ENCODE measurements at regions not wholly inside any gene's neighbourhood (a gene's known extent, or its start where the extent isn't known, plus 50 kb on each side); places are given as distances from the start of the nearest gene placed in this dataset.

DNA sequence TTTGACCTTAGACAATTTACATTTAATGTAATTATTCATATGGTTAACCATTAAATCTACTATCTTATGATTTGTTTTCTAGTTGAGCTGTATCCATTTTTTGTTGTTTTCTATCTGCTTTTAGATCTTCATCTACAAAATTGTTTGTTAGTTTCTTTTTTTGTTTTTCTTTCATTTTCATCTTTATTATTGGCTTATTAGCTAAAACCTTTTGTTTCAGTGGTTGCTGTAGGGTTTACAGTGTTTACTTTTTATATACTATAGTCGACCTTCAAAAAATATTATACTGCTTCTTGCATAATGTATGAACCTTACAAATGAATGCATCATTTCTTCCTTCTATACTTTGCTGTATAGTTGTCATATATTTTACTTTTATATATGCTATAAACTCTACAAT, 651.6 kb upstream of the PLXNA2 start:
- no peak for TF ChIP-seq POLR2AphosphoS5 (IDR thresholded peaks at IDR 0.05)
- TF ChIP-seq, protein P1, sequence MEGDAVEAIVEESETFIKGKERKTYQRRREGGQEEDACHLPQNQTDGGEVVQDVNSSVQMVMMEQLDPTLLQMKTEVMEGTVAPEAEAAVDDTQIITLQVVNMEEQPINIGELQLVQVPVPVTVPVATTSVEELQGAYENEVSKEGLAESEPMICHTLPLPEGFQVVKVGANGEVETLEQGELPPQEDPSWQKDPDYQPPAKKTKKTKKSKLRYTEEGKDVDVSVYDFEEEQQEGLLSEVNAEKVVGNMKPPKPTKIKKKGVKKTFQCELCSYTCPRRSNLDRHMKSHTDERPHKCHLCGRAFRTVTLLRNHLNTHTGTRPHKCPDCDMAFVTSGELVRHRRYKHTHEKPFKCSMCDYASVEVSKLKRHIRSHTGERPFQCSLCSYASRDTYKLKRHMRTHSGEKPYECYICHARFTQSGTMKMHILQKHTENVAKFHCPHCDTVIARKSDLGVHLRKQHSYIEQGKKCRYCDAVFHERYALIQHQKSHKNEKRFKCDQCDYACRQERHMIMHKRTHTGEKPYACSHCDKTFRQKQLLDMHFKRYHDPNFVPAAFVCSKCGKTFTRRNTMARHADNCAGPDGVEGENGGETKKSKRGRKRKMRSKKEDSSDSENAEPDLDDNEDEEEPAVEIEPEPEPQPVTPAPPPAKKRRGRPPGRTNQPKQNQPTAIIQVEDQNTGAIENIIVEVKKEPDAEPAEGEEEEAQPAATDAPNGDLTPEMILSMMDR (IDR thresholded peaks at IDR 0.05) = no peak
- TF ChIP-seq POLR2A (IDR thresholded peaks at IDR 0.05) = no peak
- TF ChIP-seq EP300 (IDR thresholded peaks at IDR 0.05) = no peak
